ENCODE measurements at regions not wholly inside any gene's neighbourhood (a gene's known extent, or its start where the extent isn't known, plus 50 kb on each side); places are given as distances from the start of the nearest gene placed in this dataset.

DNA sequence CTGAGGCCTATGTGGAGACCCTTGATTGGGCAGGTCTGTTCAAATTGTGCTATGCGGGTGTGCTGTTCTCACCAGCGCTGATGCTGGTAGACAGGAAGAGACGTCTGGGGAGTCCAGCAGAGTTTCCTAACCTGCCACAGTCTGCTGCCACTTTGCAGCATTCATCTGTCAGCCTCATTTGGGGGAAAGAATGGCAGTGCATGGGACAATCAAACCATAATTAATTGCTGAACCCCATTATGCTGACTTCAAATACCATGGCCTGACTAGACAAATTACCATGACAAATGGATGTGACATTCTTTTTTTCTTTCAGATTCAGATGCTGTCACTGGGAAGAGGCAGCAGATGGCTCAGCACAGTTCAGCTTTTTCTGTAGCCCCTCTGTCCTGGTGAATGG lies 171.4 kb upstream of the SYNDIG1 start:
- Histone ChIP-seq H3K4me1 (ENCODE audit: control insufficient read depth, extremely low read depth, insufficient read depth, low read length) (no peaks in the 10 kb centered on the region), H3K9ac (ENCODE audit: insufficient read depth, low read length) (no peak overlapping the region), H3K27ac (ENCODE audit: insufficient read depth, low read length) (no peak overlapping the region), H2AFZ (ENCODE audit: low read length) (no peak overlapping the region), H3K4me3 (replicated peaks in 1 of 4; ENCODE audit: control extremely low read depth in 1 of 4, insufficient read depth in 1 of 4, low read depth in 3 of 4, low read length in 4 of 4) (no peak overlapping the region), H3K79me2 (ENCODE audit: control insufficient read depth, insufficient read depth, low read length) (no peaks in the 10 kb centered on the region), H3K4me2 (ENCODE audit: extremely low read depth, insufficient read depth, low read length) (no peak overlapping the region), H3K9me3 (ENCODE audit: control insufficient read depth, insufficient read depth, low read depth, low read length) (no peaks in the 10 kb centered on the region), H3K27me3 (ENCODE audit: control insufficient read depth, insufficient read depth, low read length) (no peaks in the 10 kb centered on the region), H3K36me3 (ENCODE audit: control insufficient read depth, insufficient read depth, low read length) (no peaks in the 10 kb centered on the region), H4K20me1 (ENCODE audit: control insufficient read depth, extremely low read depth, insufficient read depth, low read length) (no peaks in the 10 kb centered on the region)
- no peak for DNase-seq (ENCODE audit: low read depth in 2 of 2)
- no peak for TF ChIP-seq EZH2 (IDR thresholded peaks at IDR 0.05; ENCODE audit: low read length, missing control alignments)
- TF ChIP-seq, protein P1, sequence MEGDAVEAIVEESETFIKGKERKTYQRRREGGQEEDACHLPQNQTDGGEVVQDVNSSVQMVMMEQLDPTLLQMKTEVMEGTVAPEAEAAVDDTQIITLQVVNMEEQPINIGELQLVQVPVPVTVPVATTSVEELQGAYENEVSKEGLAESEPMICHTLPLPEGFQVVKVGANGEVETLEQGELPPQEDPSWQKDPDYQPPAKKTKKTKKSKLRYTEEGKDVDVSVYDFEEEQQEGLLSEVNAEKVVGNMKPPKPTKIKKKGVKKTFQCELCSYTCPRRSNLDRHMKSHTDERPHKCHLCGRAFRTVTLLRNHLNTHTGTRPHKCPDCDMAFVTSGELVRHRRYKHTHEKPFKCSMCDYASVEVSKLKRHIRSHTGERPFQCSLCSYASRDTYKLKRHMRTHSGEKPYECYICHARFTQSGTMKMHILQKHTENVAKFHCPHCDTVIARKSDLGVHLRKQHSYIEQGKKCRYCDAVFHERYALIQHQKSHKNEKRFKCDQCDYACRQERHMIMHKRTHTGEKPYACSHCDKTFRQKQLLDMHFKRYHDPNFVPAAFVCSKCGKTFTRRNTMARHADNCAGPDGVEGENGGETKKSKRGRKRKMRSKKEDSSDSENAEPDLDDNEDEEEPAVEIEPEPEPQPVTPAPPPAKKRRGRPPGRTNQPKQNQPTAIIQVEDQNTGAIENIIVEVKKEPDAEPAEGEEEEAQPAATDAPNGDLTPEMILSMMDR (conservative IDR thresholded peaks at IDR 0.05 in 1 of 2, IDR thresholded peaks at IDR 0.05 in 1 of 2; ENCODE audit: low read depth in 1 of 2, low read length in 2 of 2): no peak

DNA sequence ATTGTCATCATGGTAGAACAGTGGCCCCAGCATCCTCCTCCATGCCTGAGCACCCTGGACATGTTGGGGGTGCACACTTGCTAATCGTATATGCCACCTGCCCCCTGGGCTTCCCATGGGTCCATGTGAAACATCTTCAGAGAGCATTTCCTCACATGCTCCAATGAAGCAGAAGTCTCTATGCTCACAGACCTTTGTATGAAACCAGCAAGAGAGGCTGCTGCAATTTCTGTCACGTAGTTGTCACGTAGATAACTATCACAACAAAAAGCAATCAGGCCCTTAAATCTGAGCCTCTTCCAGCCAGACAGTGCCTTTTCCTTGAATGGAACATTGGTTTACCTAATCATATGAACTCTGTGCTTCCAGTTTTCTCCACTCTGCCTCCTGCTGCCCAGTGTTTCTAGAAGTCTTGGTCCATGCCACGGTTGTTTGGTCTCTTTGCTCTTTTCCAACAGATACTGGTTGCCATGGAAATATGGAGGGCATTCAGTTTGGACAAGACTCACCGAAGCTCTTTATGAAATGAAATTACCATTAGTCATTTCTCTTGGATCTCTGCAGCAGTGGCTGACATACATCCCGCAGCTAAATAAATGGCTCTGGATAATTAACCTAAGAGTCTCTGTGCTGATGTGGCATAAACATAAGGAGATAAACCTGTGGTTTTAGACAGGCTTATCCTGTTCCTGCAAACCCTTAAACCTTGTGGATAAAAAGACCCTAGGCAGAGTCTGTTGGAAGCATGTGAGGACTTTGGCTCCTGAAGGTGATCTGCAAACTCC lies 172.8 kb upstream of the SYNDIG1 start:
- Histone ChIP-seq H3K4me2 (ENCODE audit: extremely low read depth, insufficient read depth, low read length) (no peak overlapping the region), H3K27ac (ENCODE audit: insufficient read depth, low read length) (no peak overlapping the region), H3K27me3 (ENCODE audit: control insufficient read depth, insufficient read depth, low read length) (no peaks in the 10 kb centered on the region), H3K9ac (ENCODE audit: insufficient read depth, low read length) (no peak overlapping the region), H2AFZ (ENCODE audit: low read length) (no peak overlapping the region), H3K79me2 (ENCODE audit: control insufficient read depth, insufficient read depth, low read length) (no peaks in the 10 kb centered on the region), H3K9me3 (ENCODE audit: control insufficient read depth, insufficient read depth, low read depth, low read length) (no peaks in the 10 kb centered on the region), H3K36me3 (ENCODE audit: control insufficient read depth, insufficient read depth, low read length) (no peaks in the 10 kb centered on the region), H4K20me1 (ENCODE audit: control insufficient read depth, extremely low read depth, insufficient read depth, low read length) (no peaks in the 10 kb centered on the region), H3K4me1 (ENCODE audit: control insufficient read depth, extremely low read depth, insufficient read depth, low read length) (no peaks in the 10 kb centered on the region), H3K4me3 (replicated peaks in 1 of 4; ENCODE audit: control extremely low read depth in 1 of 4, insufficient read depth in 1 of 4, low read depth in 3 of 4, low read length in 4 of 4) (no peak overlapping the region)
- TF ChIP-seq, protein P1 (conservative IDR thresholded peaks at IDR 0.05 in 1 of 2, IDR thresholded peaks at IDR 0.05 in 1 of 2; ENCODE audit: low read depth in 1 of 2, low read length in 2 of 2): no peak
- TF ChIP-seq EZH2 (IDR thresholded peaks at IDR 0.05; ENCODE audit: low read length, missing control alignments): no peak
- no peak for DNase-seq (ENCODE audit: low read depth in 2 of 2)

DNA sequence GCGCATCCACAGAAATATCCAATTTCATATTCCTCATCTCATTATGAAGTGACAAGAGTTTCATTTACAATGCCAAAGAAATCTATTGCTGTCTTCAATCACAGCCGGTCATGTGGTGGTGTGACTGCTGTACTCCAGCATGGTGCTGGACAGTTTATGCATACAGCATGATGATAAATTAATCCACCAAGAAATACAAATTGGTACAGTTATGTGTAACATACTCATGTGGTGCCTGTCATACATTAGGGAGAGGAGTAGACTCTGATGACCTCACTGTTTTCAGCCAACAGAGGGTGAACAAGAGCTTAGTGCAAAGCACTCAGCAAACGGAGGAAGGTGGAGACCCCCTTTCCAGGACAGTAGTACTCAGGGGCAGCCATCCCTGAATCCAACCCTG lies 178.4 kb upstream of the SYNDIG1 start:
- H3K9me3 ChIP-seq (ENCODE audit: control insufficient read depth, insufficient read depth, low read depth, low read length): no peaks in the 10 kb centered on the region
- H3K4me2 ChIP-seq (ENCODE audit: extremely low read depth, insufficient read depth, low read length): no peak overlapping the region
- H3K9ac ChIP-seq (ENCODE audit: insufficient read depth, low read length): no peak overlapping the region
- H3K27me3 ChIP-seq (ENCODE audit: control insufficient read depth, insufficient read depth, low read length): no peaks in the 10 kb centered on the region
- no peaks in the 10 kb centered on the region for H3K36me3 ChIP-seq (ENCODE audit: control insufficient read depth, insufficient read depth, low read length)
- H3K27ac ChIP-seq (ENCODE audit: insufficient read depth, low read length): no peak overlapping the region
- no peaks in the 10 kb centered on the region for H3K79me2 ChIP-seq (ENCODE audit: control insufficient read depth, insufficient read depth, low read length)
- TF ChIP-seq EZH2 (IDR thresholded peaks at IDR 0.05; ENCODE audit: low read length, missing control alignments): no peak
- DNase-seq (ENCODE audit: low read depth in 2 of 2): no peak
- no peaks in the 10 kb centered on the region for H4K20me1 ChIP-seq (ENCODE audit: control insufficient read depth, extremely low read depth, insufficient read depth, low read length)
- H3K4me3 ChIP-seq (replicated peaks in 1 of 4; ENCODE audit: control extremely low read depth in 1 of 4, insufficient read depth in 1 of 4, low read depth in 3 of 4, low read length in 4 of 4): no peak overlapping the region
- no peaks in the 10 kb centered on the region for H3K4me1 ChIP-seq (ENCODE audit: control insufficient read depth, extremely low read depth, insufficient read depth, low read length)
- H2AFZ ChIP-seq (ENCODE audit: low read length): no peak overlapping the region
